NCI-H526 treated with DMSO at 0.1 percent for 48 hours (cell line): ENCODE measurements at regions not wholly inside any gene's neighbourhood (a gene's known extent, or its start where the extent isn't known, plus 50 kb on each side); places are given as distances from the start of the nearest gene placed in this dataset.

Experiments
- DNase-seq: peaks from one replicate; lab custom pipeline; 2025; lab: John Stamatoyannopoulos, UW

GRCh38 chr3:148021381-148021780, 612.2 kb downstream of the ZIC1 start:
- DNase-seq = no peak

GRCh38 chr3:148023994-148024393, 614.8 kb downstream of the ZIC1 start:
- DNase-seq = no peak

- no peak for DNase-seq
Observed at GRCh38 chr3:148026009-148026588, 616.9 kb downstream of the ZIC1 start.

- DNase-seq = no peak
Observed at GRCh38 chr3:148030975-148031374, 621.8 kb downstream of the ZIC1 start.

- DNase-seq = no peak
Observed at GRCh38 chr3:148034353-148034752, 625.2 kb downstream of the ZIC1 start.

- DNase-seq = no peak
Observed at GRCh38 chr3:148036331-148036876, 627.2 kb downstream of the ZIC1 start.

- no peak for DNase-seq
Observed at GRCh38 chr3:148042663-148043445, 633.7 kb downstream of the ZIC1 start.

GRCh38 chr3:148044151-148044550, 635.0 kb downstream of the ZIC1 start:
- no peak for DNase-seq

- DNase-seq = no peak
Observed at GRCh38 chr3:148054999-148055398, 642.7 kb upstream of the AGTR1 start.

- no peak for DNase-seq
Observed at GRCh38 chr3:148062590-148062989, 635.1 kb upstream of the AGTR1 start.

GRCh38 chr3:148066802-148067201, 630.9 kb upstream of the AGTR1 start:
- no peak for DNase-seq

GRCh38 chr3:148068466-148068865, 629.2 kb upstream of the AGTR1 start:
- DNase-seq = no peak

GRCh38 chr3:148070041-148070440, 627.7 kb upstream of the AGTR1 start:
- DNase-seq = no peak

GRCh38 chr3:148073721-148074456, 623.8 kb upstream of the AGTR1 start:
- no peak for DNase-seq

GRCh38 chr3:148074946-148075345, 622.8 kb upstream of the AGTR1 start:
- DNase-seq = no peak

GRCh38 chr3:148075771-148076716, 621.7 kb upstream of the AGTR1 start:
- no peak for DNase-seq

GRCh38 chr3:148077318-148077923, 620.3 kb upstream of the AGTR1 start:
- DNase-seq = no peak

GRCh38 chr3:148077965-148078364, 619.7 kb upstream of the AGTR1 start:
- DNase-seq = no peak

- no peak for DNase-seq
Observed at GRCh38 chr3:148078658-148079057, 619.0 kb upstream of the AGTR1 start.

- no peak for DNase-seq
Observed at GRCh38 chr3:148079370-148079769, 618.3 kb upstream of the AGTR1 start.

- DNase-seq = no peak
Observed at GRCh38 chr3:148081926-148082325, 615.8 kb upstream of the AGTR1 start.
